GM19372 (cell line): ENCODE measurements at regions not wholly inside any gene's neighbourhood (a gene's known extent, or its start where the extent isn't known, plus 50 kb on each side); places are given as distances from the start of the nearest gene placed in this dataset.

ENCODE experiments used
- ATAC-seq: cut with Tn5 transposase; IDR thresholded peaks from one replicate; pipeline ENCODE4 v1.9.1; 2021; ENCODE audit warnings: mild to moderate bottlenecking, low read depth, moderate library complexity; ENCODE audit not compliant: unreplicated experiment

DNA sequence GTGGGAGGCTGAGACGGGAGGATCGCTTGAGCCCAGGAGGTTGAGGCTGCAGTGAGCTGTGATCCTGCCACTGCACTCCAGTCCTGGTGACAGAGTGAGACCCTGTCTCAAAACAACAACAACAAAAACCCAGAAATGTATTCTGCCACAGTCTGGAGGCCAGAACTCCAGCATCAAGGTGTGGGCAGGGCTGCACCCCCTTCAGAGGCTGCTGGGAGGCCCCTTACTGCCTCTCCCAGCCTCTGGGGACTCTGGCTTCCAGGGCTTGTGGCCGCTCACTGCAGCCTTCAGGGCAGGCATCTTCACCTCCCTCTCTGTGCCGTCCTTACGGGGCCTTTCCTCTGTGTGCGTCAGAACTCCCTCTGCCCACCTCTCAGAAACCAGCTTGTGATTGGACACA is 209.4 kb upstream of the GSE1 start:
- ATAC-seq: no peak

DNA sequence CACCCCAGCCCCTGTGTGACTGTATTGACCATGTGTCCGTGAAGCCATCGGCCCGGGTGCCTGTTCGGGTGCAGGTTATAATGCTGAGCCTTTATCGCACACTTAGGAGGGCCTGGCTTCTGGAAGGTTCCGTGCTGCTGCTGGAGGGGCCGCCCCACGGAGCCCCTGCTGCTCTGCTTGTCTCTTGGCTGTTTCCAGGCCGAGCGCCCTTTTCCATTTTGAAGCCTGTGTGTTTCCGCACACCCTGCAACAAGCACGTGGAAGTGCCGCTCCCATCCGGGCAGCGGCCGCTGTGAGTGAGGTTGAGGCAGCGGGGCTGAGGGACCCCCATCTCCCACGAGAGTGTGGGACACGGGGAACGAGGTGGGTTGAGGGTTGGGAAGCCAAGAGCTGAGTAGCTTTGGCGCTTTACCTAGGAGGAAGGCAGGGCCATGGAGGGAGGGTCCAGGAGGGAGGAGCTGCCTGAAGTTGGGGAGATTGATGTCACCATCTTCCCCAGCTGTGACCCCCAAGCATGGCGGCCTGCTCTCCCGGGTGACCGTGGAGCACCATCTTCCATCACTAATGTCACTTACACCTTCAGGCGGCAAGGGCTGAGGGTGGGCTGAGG is 200.1 kb upstream of the GSE1 start:
- ATAC-seq: no peak

GRCh38 chr16:85413691-85414663 is 199.1 kb upstream of the GSE1 start:
- no peak for ATAC-seq

DNA sequence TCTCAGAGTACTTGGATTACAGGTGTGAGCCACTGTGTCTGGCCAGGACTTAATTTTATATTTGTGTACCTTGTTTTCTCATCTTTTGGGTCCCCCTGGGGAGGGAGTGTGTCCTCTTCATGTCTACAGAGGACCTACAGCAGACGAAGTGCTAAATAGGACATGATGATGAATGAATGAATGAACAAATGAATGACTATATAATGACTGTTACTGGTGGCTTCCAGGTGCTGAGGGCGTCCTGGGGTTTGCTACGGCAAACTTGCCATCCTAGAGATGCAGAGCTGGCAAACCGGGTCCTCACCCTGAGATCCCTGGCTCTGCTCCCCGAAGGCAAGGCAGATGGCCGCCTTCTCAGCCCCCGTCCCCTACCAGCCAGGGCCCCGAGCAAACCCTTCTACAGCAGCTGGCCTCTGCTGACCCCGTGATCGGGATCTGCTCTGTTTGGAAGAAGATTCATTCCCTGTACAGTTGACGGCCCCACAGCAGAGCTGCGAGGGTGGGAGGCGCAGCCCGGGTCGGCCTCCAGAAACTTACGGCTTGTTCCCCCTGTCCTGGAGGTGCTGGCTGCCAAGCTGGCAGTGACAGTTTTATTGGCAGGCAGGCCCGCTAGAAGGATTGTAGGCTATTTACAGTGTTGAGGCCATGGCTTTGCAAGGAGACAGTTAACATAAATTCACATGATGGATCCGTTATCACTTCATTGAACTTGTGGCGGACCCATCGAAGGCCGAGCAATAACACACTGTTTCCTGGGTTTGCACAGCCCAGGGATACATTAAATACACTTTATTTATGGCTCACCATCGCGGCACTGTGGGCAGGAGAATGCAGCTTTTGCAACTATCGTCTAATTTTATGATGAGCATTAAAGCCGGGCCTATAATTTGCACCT is 197.7 kb upstream of the GSE1 start:
- no peak for ATAC-seq

- no peak for ATAC-seq
Observed at GRCh38 chr16:85416228-85417109, 196.7 kb upstream of the GSE1 start.

DNA sequence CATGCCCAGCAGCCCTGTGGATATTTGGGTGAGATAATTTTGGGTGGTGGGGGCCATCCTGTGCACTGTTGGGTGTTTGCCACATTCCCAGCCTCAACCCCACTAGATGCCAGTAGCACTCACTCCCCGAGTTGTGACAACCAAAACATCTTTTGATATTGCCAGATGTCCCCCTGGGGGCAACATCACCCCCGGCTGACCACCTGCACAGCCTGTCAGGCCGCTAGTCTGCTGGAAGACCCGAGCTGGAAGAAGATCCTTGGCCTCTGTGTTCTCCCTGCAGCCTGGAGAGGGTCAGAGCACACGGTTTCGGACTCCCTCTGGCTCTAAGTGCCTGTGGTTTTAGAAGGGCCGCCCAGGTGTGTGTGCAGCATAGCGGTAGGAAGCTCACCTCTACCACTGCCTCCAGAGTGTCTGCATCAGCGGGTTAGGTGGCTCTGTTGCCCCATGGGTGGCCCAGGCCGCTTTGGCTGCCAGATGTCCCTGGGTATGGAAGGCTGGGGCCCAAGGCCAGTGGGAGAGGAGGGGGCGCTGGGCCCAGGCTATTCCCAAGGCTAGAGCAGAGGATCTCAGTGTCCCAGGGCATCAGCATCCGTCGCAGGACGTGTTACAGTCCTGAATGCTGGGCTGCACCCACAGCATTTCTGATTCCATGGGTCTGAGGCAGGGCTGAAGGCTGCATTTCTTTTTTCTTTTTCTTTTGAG is 195.8 kb upstream of the GSE1 start:
- ATAC-seq: no peak

GRCh38 chr16:85418978-85419491 is 194.1 kb upstream of the GSE1 start:
- ATAC-seq: no peak

DNA sequence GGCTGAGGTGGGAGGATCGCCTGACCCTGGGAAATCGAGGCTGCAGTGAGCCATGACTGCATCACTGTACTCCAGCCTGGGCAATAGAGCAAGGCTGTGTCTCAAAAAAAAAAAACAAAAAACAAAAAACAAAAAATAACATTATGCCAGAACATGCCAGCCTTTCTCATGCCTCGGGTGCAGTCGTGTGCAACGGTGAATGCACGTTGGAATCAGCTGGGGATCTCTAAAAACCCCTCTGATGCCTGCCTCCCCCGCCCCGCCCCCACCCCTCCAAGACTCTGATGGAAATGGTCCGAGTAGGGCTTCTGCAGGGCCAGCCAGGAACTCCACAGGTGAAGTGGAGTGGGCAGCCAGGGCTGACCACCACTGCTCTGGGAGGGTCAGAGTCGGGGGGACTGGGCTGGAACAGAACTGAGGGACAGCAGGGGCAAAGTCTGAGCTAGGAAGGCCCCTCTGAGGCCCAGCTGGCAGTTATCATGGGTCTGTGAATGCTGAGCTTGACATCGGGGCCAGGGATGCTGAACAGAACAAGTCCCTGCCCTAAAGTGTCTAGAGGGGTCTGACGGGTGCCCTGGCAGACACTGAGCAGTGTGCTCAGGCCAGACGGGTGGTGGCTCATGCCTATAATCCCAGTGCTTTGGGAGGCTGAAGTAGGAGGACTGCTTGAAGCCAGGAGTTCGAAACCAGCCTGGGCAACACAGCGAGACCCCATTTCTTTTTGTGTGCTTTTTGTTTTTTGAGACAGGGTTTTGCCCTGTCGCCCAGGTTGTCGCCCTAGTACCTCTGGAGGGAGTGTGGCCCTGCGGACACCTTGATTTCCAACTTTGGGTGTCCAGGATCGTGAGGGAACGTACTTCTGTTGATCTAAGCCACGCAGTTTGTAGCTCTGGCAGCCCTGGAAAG is 193.4 kb upstream of the GSE1 start:
- no peak for ATAC-seq

GRCh38 chr16:85420501-85421337 is 192.4 kb upstream of the GSE1 start:
- no peak for ATAC-seq

- ATAC-seq: no peak
Observed at GRCh38 chr16:85421338-85422195, 191.6 kb upstream of the GSE1 start.

DNA sequence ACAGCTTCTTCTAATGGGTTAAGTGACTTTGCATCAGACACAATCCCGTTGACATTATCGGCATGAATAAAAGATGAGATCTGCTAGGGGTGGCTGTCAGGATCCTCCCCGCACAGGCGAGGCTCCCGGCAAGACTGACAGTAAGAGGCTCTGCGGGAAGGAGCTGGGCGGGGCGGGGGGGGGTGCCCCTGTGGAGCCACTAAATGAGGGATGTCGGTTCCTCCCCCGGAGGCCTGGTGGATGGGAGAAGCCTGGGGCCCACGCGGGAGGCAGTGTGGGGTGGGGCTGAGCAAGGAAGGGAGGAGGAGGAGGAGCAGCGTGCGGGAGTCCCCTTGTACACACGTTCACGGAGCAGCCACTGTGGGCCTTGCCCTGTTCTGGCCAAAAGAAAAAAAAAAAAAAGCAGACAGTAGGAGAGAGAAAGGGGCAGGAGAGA is 190.9 kb upstream of the GSE1 start:
- no peak for ATAC-seq

GRCh38 chr16:85422632-85423550 is 190.2 kb upstream of the GSE1 start:
- no peak for ATAC-seq

GRCh38 chr16:85423631-85424030 is 189.5 kb upstream of the GSE1 start:
- ATAC-seq: no peak

DNA sequence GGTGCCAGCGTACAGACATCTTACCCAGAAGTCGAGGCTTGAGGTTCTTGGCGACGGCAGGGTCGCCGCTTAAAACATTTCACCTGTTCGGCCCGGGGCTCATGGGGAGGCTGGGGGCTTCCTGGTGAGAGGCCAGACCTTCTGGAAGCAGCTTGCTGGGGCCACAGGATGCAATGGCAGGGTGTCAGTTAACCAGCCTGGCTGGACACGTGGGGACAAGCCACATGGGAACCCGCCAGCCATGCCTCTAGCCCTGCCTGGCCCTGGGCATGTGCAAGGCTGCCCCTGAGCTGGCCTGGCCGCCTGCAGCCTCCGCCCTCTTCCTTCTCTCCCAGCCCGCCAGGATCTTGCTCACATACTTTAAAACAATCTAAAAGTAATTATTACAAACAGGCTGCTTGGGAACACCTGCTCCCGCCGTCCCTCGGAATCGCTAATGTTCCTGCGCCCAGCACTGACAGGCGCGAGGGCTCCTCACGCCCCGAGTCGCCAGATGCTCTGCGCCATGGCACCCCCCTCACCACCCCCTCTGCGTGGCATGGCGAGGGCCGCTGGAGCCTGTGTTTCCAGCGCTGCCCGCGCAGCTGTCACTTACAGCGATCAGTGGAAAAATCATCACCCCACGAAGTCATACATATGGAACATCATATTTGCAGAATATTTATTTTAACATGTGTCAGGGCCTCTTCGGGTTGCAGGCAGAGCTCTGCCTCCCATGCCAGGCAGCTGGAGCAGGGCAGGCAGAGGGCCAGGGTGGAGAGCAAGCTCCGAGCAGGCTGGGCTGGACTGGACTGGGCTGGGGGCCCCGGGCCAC is 188.7 kb upstream of the GSE1 start:
- ATAC-seq: no peak
